Suprapubic skin (tissue), 3 donors: ENCODE measurements at regions not wholly inside any gene's neighbourhood (a gene's known extent, or its start where the extent isn't known, plus 50 kb on each side); places are given as distances from the start of the nearest gene placed in this dataset.

ENCODE experiments used
- EP300 ChIP-seq: sonication (generic); formaldehyde crosslinking; IDR thresholded peaks from one replicate; pipeline ENCODE4 v1.6.1; 2017; ENCODE audit warnings: antibody characterized with exemption
- TF ChIP-seq, protein P1 (sequence below), 2 donors: fragments of 200-600 bp in 1 of 2; fragments of 450-650 bp in 1 of 2; sonication (generic) in 1 of 2; IDR thresholded peaks; one replicate each; pipeline ENCODE4 v1.5.1; 2016 to 2019; ENCODE audit warnings: antibody characterized with exemption in 2 of 2, mild to moderate bottlenecking in 1 of 2, moderate library complexity in 1 of 2

DNA sequence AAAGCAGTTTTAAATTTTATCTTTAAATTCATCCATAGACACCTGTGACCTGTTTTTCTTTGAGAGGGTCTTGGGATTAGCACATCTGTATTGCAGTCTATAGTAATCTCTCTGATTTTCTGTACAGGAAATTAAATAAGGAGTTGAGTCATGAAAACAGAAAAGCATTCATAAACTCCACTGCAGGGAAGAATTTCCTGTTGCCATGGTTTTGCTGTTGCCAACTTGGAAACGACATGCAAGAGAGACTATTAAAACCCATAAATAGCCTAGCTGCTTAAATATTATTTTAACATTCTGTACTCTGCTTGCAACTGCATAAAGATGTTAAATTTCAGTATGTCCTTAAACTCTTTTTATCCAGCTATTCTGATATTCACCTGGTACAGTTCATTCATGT is 281.0 kb upstream of the RGS6 start:
- TF ChIP-seq, protein P1, sequence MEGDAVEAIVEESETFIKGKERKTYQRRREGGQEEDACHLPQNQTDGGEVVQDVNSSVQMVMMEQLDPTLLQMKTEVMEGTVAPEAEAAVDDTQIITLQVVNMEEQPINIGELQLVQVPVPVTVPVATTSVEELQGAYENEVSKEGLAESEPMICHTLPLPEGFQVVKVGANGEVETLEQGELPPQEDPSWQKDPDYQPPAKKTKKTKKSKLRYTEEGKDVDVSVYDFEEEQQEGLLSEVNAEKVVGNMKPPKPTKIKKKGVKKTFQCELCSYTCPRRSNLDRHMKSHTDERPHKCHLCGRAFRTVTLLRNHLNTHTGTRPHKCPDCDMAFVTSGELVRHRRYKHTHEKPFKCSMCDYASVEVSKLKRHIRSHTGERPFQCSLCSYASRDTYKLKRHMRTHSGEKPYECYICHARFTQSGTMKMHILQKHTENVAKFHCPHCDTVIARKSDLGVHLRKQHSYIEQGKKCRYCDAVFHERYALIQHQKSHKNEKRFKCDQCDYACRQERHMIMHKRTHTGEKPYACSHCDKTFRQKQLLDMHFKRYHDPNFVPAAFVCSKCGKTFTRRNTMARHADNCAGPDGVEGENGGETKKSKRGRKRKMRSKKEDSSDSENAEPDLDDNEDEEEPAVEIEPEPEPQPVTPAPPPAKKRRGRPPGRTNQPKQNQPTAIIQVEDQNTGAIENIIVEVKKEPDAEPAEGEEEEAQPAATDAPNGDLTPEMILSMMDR (IDR thresholded peaks at IDR 0.05): no peak
- no peak for TF ChIP-seq EP300
